ENCODE measurements at regions not wholly inside any gene's neighbourhood (a gene's known extent, or its start where the extent isn't known, plus 50 kb on each side); places are given as distances from the start of the nearest gene placed in this dataset.

DNA sequence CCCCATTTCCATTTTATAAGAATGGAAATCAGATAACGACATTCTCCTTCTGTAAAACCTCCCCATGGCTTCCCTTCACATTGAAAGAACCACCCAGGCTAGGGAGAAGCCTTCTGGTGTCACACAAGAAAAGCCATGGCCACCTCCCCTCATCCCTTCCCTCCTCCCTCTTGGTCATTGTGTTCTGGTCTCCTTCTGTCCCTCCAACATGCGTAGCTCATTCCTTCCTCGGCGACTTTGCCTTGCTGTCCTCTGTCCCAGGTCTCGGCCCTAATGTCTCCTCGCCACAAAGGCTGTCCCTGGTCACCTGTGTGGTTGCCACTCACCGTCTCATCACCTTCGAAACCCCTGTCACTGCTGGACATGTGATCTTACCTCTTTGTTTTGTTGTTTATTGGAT, 193.9 kb downstream of the BCAS1 start:
- TF ChIP-seq ZNF274 (IDR thresholded peaks at IDR 0.05; ENCODE audit: low read depth, low read length) (no peak), YY1 (IDR thresholded peaks at IDR 0.05; ENCODE audit: insufficient read depth, insufficient read length) (no peak), SUZ12 (IDR thresholded peaks at IDR 0.05; ENCODE audit: extremely low read depth, insufficient read depth, insufficient read length) (no peak)
